Tibial artery (tissue), 4 donors: ENCODE measurements at regions not wholly inside any gene's neighbourhood (a gene's known extent, or its start where the extent isn't known, plus 50 kb on each side); places are given as distances from the start of the nearest gene placed in this dataset.
A peak's percentile ranks its signal among the peaks of the same experiment; 100 is the strongest.

Experiments used
- DNase-seq, 2 donors: peaks; one replicate each; pipeline ENCODE4 v3.0.0-alpha.2; 2019
- H3K27ac ChIP-seq, 2 donors: fragments of 200-600 bp; sonication (generic) in 1 of 2; 1 replicate in 1 of 2; 2 replicates in 1 of 2; pipeline ENCODE4 v1.5.1; 2018 to 2019; ENCODE audit warnings: mild to moderate bottlenecking in 1 of 2
- H3K27me3 ChIP-seq, 2 donors: fragments of 200-600 bp; sonication (generic) in 1 of 2; one replicate each; pipeline versions ENCODE4 v1.5.1 to v1.6.0; 2016 to 2019
- H3K36me3 ChIP-seq, 3 donors: fragments of 200-600 bp; sonication (generic) in 2 of 3; one replicate each; pipeline ENCODE4 v1.5.1; 2016 to 2019; ENCODE audit warnings: mild to moderate bottlenecking in 2 of 3
- H3K4me1 ChIP-seq, 4 donors: fragments of 200-600 bp; sonication (generic) in 2 of 4; 1 replicate in 3 of 4; 2 replicates in 1 of 4; pipeline ENCODE4 v1.5.1; 2016 to 2019
- H3K4me3 ChIP-seq, 2 donors: fragments of 200-600 bp; sonication (generic) in 1 of 2; 1 replicate in 1 of 2; 2 replicates in 1 of 2; pipeline ENCODE4 v1.5.1; 2018 to 2019; ENCODE audit warnings: mild to moderate bottlenecking in 2 of 2
- H3K9me3 ChIP-seq, 3 donors: fragments of 200-600 bp; sonication (generic) in 1 of 3; one replicate each; pipeline ENCODE4 v1.5.1; 2016 to 2019
- intact Hi-C: fragments of 100-400 bp; cut with DNase I; formaldehyde crosslinking; loops from one replicate; pipeline ENCODE4 v1.15.0; 2023; ENCODE audit warnings: low total_unique reads
- TF ChIP-seq, protein P1 (sequence below), 2 experiments: fragments of 200-600 bp in 1 of 2; fragments of 450-650 bp in 1 of 2; IDR thresholded peaks; one replicate each; pipeline ENCODE4 v1.5.1; 2017 to 2019; ENCODE audit warnings: antibody characterized with exemption in 2 of 2, mild to moderate bottlenecking in 1 of 2, moderate library complexity in 1 of 2

DNA sequence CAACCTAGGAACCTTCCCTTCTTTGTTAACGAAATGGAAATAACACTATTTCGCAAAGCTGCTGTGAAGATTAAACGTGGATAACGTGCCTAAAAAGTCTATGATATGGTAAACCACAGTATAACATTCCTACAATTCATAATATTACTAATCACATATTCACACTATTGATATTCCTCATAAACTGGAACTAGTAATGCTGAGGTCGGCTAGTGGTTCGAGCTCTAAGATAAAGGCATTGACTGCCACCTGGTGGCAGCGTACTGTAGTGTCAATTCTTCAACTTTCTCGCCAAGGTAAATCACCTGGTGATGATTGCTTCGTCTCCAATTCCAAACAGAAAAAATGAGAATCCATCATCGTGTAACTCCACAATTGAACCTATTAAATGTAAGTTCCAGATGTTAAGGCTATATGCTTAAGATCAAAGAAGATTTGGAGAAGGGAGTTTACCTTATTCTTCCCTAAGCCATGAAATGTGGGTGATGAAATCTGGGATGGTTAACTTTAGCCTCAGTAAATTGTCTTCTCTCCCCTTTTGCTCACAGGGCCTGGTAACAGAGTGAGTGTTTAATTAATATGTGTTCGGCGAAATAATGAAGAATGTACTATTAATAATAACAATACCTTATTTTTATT is 197.5 kb upstream of the TMEM132C start:
- Histone ChIP-seq H3K27me3 (no peaks in the 10 kb centered on the region), H3K4me1 (peaks cover 0 to 11% (median 2%) of the 10 kb centered on the region in 4 donors), H3K9me3 (no peaks in the 10 kb centered on the region), H3K27ac (no peak overlapping the region), H3K36me3 (no peaks in the 10 kb centered on the region), H3K4me3 (no peak overlapping the region)
- TF ChIP-seq, protein P1, sequence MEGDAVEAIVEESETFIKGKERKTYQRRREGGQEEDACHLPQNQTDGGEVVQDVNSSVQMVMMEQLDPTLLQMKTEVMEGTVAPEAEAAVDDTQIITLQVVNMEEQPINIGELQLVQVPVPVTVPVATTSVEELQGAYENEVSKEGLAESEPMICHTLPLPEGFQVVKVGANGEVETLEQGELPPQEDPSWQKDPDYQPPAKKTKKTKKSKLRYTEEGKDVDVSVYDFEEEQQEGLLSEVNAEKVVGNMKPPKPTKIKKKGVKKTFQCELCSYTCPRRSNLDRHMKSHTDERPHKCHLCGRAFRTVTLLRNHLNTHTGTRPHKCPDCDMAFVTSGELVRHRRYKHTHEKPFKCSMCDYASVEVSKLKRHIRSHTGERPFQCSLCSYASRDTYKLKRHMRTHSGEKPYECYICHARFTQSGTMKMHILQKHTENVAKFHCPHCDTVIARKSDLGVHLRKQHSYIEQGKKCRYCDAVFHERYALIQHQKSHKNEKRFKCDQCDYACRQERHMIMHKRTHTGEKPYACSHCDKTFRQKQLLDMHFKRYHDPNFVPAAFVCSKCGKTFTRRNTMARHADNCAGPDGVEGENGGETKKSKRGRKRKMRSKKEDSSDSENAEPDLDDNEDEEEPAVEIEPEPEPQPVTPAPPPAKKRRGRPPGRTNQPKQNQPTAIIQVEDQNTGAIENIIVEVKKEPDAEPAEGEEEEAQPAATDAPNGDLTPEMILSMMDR (IDR thresholded peaks at IDR 0.05): peak; percentile 58 to 71
- intact Hi-C loops: no loop called here
- DNase-seq: no peak

DNA sequence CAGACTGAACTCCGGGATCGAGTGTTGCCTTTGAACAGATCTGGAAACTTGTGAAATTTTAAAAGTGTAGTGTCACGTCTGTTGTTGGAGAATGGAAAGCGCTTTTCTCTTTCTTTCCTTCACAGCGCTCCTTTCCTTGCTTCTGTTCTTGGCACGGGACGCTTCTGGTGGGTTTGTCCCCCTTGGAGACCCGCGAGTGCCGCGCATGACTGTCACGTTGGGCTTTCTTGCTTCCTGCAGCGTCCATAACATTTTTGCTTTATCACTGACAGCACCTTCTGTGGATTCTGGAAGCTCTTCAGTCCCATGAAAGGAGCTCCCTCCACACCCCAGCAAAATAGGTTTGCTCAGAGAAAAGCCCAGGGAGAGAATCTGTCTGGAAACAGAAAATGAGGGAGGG is 193.0 kb upstream of the TMEM132C start:
- Histone ChIP-seq H3K9me3 (no peaks in the 10 kb centered on the region), H3K36me3 (no peaks in the 10 kb centered on the region), H3K27ac (peak overlapping the region in 1 of 2 donors; percentile 15), H3K4me1 (peaks cover 0 to 29% (median 1%) of the 10 kb centered on the region in 4 donors), H3K4me3 (no peak overlapping the region), H3K27me3 (no peaks in the 10 kb centered on the region)
- TF ChIP-seq, protein P1 (IDR thresholded peaks at IDR 0.05): no peak
- DNase-seq: no peak
- intact Hi-C loops: no loop called here

DNA sequence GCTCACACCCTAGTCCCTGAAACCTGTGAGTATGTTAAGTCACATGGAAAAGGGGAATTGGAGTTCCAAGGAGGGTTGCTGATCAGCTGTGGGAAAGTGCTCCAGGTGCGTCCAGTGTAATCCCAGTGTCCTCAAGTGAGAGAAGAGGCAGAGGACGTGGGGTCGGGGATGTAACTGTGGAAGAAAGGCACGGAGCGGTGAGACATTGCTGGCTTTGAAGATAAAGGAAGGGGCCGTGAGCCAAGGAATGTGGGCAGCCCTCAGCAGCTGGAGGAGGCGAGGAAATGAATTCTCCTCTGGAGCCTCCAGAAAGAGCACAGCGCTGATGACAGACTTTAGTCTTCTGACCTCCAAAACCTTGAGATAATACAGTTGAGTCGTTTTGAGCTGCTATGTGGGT is 191.6 kb upstream of the TMEM132C start:
- TF ChIP-seq, protein P1 (IDR thresholded peaks at IDR 0.05): no peak
- Histone ChIP-seq H3K4me3 (no peak overlapping the region), H3K36me3 (no peaks in the 10 kb centered on the region), H3K27ac (no peak overlapping the region), H3K9me3 (no peaks in the 10 kb centered on the region), H3K4me1 (peaks cover 0 to 29% (median 1%) of the 10 kb centered on the region in 4 donors), H3K27me3 (no peaks in the 10 kb centered on the region)
- no peak for DNase-seq
- intact Hi-C loops: no loop called here

DNA sequence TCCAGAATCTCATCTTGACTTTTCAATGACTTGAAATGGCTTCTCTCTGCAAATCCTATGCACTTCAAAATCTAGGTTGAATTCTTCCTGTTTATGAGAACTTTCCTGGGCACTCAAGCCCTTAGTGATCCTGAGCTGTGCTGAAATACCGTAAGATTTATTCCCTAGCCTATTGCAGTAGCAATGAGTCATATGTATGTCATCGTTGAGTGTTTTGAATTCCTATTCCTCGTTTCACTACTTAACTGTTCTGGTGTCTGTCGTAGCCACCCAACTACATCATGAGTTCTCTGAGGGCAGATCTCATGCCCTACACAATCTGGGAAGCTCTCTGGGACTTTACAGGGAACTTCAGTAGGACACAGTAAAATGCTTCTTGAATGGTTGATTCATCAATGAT is 190.8 kb upstream of the TMEM132C start:
- H3K9me3 ChIP-seq: no peaks in the 10 kb centered on the region
- DNase-seq: no peak
- H3K4me1 ChIP-seq: peaks cover 0 to 29% (median 1%) of the 10 kb centered on the region in 4 donors
- intact Hi-C loops: no loop called here
- no peaks in the 10 kb centered on the region for H3K36me3 ChIP-seq
- H3K27me3 ChIP-seq: no peaks in the 10 kb centered on the region
- no peak overlapping the region for H3K4me3 ChIP-seq
- TF ChIP-seq, protein P1 (IDR thresholded peaks at IDR 0.05): no peak
- no peak overlapping the region for H3K27ac ChIP-seq

DNA sequence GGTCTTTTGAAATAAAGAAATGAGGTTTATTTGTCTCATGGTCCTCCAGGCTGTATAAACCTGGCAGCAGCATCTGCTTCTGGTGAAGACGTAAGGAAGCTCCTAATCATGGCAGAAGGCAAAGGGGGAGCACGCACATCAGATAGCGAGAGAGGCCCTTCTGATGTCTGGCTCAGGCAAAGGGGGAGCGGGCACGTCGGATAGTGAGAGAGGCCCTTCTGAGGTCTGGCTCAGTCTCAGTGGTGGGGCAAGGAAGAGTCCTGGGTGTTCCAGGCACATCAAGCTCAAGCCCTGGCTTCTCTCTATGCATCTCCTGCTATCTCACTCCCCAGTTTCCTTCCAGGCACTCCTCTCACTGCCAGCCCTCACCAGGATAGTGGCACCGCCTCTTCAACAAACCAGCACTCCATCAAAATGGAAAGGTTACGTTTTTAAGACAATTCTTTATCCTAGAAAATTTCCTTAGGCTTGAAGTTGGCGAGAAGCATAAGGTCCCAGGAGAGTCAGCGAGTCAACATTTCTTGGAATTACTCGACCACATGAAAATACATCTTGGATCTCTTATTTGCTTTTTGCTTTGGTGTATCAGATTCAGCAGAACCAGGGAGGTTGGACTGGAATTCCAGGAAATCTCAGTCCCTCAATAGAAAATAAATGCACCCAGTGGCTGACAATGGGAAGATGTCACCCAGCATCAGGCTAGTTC is 189.6 kb upstream of the TMEM132C start:
- DNase-seq: no peak
- no peaks in the 10 kb centered on the region for H3K27me3 ChIP-seq
- TF ChIP-seq, protein P1 (IDR thresholded peaks at IDR 0.05): no peak
- no peaks in the 10 kb centered on the region for H3K36me3 ChIP-seq
- H3K4me1 ChIP-seq: peaks cover 0 to 29% (median 1%) of the 10 kb centered on the region in 4 donors
- no peak overlapping the region for H3K4me3 ChIP-seq
- intact Hi-C loops: no loop called here
- H3K27ac ChIP-seq: no peak overlapping the region
- H3K9me3 ChIP-seq: no peaks in the 10 kb centered on the region
